Sigmoid colon (tissue), 4 donors: ENCODE measurements at regions not wholly inside any gene's neighbourhood (a gene's known extent, or its start where the extent isn't known, plus 50 kb on each side); places are given as distances from the start of the nearest gene placed in this dataset.

ENCODE experiments used
- POLR2A ChIP-seq, 2 donors: fragments of 450-650 bp; IDR thresholded peaks; one replicate each; pipeline ENCODE4 v1.6.1; 2016; ENCODE audit warnings: antibody characterized with exemption in 2 of 2, mild to moderate bottlenecking in 2 of 2, moderate library complexity in 2 of 2
- POLR2AphosphoS5 ChIP-seq, 4 donors: sonication (generic); formaldehyde crosslinking; IDR thresholded peaks; one replicate each; pipeline ENCODE4 v1.6.1; 2017; ENCODE audit warnings: antibody characterized with exemption in 4 of 4
- TF ChIP-seq, protein P1 (sequence below), 4 experiments: fragments of 450-650 bp in 3 of 4; fragments of 200-600 bp in 1 of 4; IDR thresholded peaks; one replicate each; pipeline ENCODE4 v1.5.1; 2016 to 2019; ENCODE audit warnings: antibody characterized with exemption in 4 of 4, mild to moderate bottlenecking in 3 of 4, moderate library complexity in 2 of 4

DNA sequence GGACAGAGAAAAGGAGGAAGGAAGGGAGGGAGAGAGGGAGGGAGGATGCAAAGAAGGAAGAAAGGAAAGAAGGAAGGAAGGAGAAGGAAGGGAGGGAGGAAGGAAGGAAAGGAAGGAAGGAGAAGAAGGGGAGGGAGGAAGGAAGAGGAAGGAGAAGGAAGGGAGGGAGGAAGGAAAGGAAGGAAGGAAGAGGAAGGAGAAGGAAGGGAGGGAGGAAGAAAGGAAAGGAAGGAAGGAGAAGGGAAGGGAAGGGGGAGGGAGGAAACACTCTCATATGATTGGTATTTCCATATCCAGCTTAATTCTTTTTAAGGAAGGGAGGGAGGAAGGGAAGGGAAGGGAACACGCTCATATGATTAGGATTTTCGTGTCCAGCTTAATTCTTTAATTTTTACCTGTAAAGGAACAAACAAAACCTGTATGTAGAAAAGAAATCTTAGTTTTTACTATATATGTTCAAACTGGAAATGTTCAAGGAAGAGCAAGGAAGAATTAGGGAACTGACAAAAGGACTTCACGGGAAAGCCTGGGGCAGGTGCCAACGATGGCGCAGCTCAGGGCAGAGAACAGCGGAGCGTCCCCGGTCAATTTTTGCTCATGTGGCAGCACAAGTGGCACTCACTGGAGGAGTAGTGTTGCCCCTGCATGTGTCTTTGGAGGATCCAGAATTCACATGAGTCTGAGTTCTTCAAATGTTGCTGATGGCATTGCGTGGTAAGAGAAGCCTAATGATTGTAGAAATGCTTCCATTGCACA lies 228.6 kb downstream of the ZNF516 start:
- TF ChIP-seq, protein P1, sequence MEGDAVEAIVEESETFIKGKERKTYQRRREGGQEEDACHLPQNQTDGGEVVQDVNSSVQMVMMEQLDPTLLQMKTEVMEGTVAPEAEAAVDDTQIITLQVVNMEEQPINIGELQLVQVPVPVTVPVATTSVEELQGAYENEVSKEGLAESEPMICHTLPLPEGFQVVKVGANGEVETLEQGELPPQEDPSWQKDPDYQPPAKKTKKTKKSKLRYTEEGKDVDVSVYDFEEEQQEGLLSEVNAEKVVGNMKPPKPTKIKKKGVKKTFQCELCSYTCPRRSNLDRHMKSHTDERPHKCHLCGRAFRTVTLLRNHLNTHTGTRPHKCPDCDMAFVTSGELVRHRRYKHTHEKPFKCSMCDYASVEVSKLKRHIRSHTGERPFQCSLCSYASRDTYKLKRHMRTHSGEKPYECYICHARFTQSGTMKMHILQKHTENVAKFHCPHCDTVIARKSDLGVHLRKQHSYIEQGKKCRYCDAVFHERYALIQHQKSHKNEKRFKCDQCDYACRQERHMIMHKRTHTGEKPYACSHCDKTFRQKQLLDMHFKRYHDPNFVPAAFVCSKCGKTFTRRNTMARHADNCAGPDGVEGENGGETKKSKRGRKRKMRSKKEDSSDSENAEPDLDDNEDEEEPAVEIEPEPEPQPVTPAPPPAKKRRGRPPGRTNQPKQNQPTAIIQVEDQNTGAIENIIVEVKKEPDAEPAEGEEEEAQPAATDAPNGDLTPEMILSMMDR (IDR thresholded peaks at IDR 0.05): no peak
- TF ChIP-seq POLR2A (IDR thresholded peaks at IDR 0.05): no peak
- no peak for TF ChIP-seq POLR2AphosphoS5 (IDR thresholded peaks at IDR 0.05)
